C4-2B (cell line): ENCODE measurements at regions not wholly inside any gene's neighbourhood (a gene's known extent, or its start where the extent isn't known, plus 50 kb on each side); places are given as distances from the start of the nearest gene placed in this dataset.
A peak's percentile ranks its signal among the peaks of the same experiment; 100 is the strongest.

Source experiments
- H3K27ac ChIP-seq: fragments of 450-650 bp; 2 replicates; pipeline ENCODE4 v1.5.1; 2017
- CTCF ChIP-seq: fragments of 450-650 bp; conservative IDR thresholded peaks from 2 replicates; pipeline ENCODE4 v1.5.1; 2017; ENCODE audit warnings: mild to moderate bottlenecking
- ZFX ChIP-seq: fragments of 450-650 bp; IDR thresholded peaks from 2 replicates; pipeline ENCODE4 v1.6.1; 2017

GRCh38 chr11:79950741-79951140 lies 509.9 kb upstream of the TENM4 start:
- no peak overlapping the region for H3K27ac ChIP-seq

GRCh38 chr11:79950172-79950571 lies 509.3 kb upstream of the TENM4 start:
- TF ChIP-seq ZFX (no peak), CTCF (peak; percentile 13; the same call in 1 of the 2 replicates)
- H3K27ac ChIP-seq, result no peak overlapping the region

More at GRCh38 chr11:79950741-79951140, 509.9 kb upstream of the TENM4 start:
- no peak for TF ChIP-seq CTCF
- TF ChIP-seq ZFX, result no peak

GRCh38 chr11:79949574-79949973 lies 508.7 kb upstream of the TENM4 start:
- no peak overlapping the region for H3K27ac ChIP-seq
- TF ChIP-seq ZFX, result no peak

GRCh38 chr11:79942646-79943045 lies 501.8 kb upstream of the TENM4 start:
- no peak overlapping the region for H3K27ac ChIP-seq
- TF ChIP-seq CTCF (no peak), ZFX (no peak)

- TF ChIP-seq ZFX (no peak), CTCF (no peak)
- H3K27ac ChIP-seq, result no peak overlapping the region
Observed at GRCh38 chr11:79942090-79942489, 501.3 kb upstream of the TENM4 start.

- H3K27ac ChIP-seq, result no peak overlapping the region
- TF ChIP-seq CTCF (no peak), ZFX (no peak)
Observed at GRCh38 chr11:79940974-79941735, 500.3 kb upstream of the TENM4 start.

GRCh38 chr11:79940165-79940564 lies 499.3 kb upstream of the TENM4 start:
- TF ChIP-seq ZFX, result no peak
- TF ChIP-seq CTCF, result no peak
- H3K27ac ChIP-seq, result no peak overlapping the region

GRCh38 chr11:79939111-79939510 lies 498.3 kb upstream of the TENM4 start:
- TF ChIP-seq ZFX (no peak), CTCF (no peak)
- H3K27ac ChIP-seq, result no peak overlapping the region
